HFFc6 (cell line): ENCODE measurements at regions not wholly inside any gene's neighbourhood (a gene's known extent, or its start where the extent isn't known, plus 50 kb on each side); places are given as distances from the start of the nearest gene placed in this dataset.

Experiments
- DNase-seq: peaks from one replicate; pipeline ENCODE4 v3.0.0-alpha.2; 2018
- H3K27ac Mint-ChIP-seq: 2 replicates; pipeline ENCODE4 v1.8.0; 2020; ENCODE audit warnings: mild to moderate bottlenecking, mixed read lengths
- H3K27me3 Mint-ChIP-seq: 2 replicates; pipeline ENCODE4 v1.8.0; 2021; ENCODE audit warnings: mild to moderate bottlenecking, moderate library complexity, mixed read lengths; ENCODE audit not compliant: insufficient read depth
- H3K36me3 Mint-ChIP-seq: 2 replicates; pipeline ENCODE4 v1.8.0; 2021; ENCODE audit warnings: low read depth, mixed read lengths
- H3K4me1 Mint-ChIP-seq: 2 replicates; pipeline ENCODE4 v1.8.0; 2020; ENCODE audit warnings: low read depth, mixed read lengths
- H3K4me3 Mint-ChIP-seq: 2 replicates; pipeline ENCODE4 v1.8.0; 2020; ENCODE audit warnings: mild to moderate bottlenecking, moderate library complexity, mixed read lengths
- H3K9me3 Mint-ChIP-seq: 2 replicates; pipeline ENCODE4 v1.8.0; 2020; ENCODE audit warnings: mild to moderate bottlenecking, mixed read lengths
- CTCF ChIP-seq: fragments of 200-600 bp; sonication (generic); IDR thresholded peaks from 2 replicates; pipeline ENCODE4 v1.5.0; 2021; ENCODE audit warnings: antibody characterized with exemption, mild to moderate bottlenecking

GRCh38 chr22:27614006-27614649 is 187.4 kb downstream of the MN1 start:
- peaks cover 45% of the 10 kb centered on the region for H3K27me3 Mint-ChIP-seq
- no peaks in the 10 kb centered on the region for H3K36me3 Mint-ChIP-seq
- H3K9me3 Mint-ChIP-seq, result no peaks in the 10 kb centered on the region
- no peaks in the 10 kb centered on the region for H3K4me1 Mint-ChIP-seq
- no peak overlapping the region for H3K4me3 Mint-ChIP-seq
- H3K27ac Mint-ChIP-seq, result no peak overlapping the region
- DNase-seq, result no peak
- TF ChIP-seq CTCF, result no peak

- H3K27me3 Mint-ChIP-seq, result peaks cover 45% of the 10 kb centered on the region
- no peaks in the 10 kb centered on the region for H3K36me3 Mint-ChIP-seq
- H3K4me1 Mint-ChIP-seq, result no peaks in the 10 kb centered on the region
- H3K9me3 Mint-ChIP-seq, result no peaks in the 10 kb centered on the region
- no peak for TF ChIP-seq CTCF
- no peak for DNase-seq
- H3K4me3 Mint-ChIP-seq, result no peak overlapping the region
- H3K27ac Mint-ChIP-seq, result no peak overlapping the region
Observed at GRCh38 chr22:27614650-27615007, 186.9 kb downstream of the MN1 start.

- no peak for DNase-seq
- Mint-ChIP-seq H3K27me3 (peaks cover 45% of the 10 kb centered on the region), H3K27ac (no peak overlapping the region), H3K4me3 (no peak overlapping the region), H3K36me3 (no peaks in the 10 kb centered on the region), H3K9me3 (no peaks in the 10 kb centered on the region), H3K4me1 (peaks cover under 1% of the 10 kb centered on the region; the same call in 1 of the 2 replicates)
- no peak for TF ChIP-seq CTCF
Observed at GRCh38 chr22:27615408-27615807, 186.1 kb downstream of the MN1 start.

GRCh38 chr22:27616033-27616432 is 185.5 kb downstream of the MN1 start:
- no peak for DNase-seq
- peaks cover 48% of the 10 kb centered on the region for H3K27me3 Mint-ChIP-seq
- peaks cover 5% of the 10 kb centered on the region; the same call in 1 of the 2 replicates for H3K4me1 Mint-ChIP-seq
- no peak overlapping the region for H3K27ac Mint-ChIP-seq
- TF ChIP-seq CTCF, result no peak
- H3K4me3 Mint-ChIP-seq, result no peak overlapping the region
- H3K9me3 Mint-ChIP-seq, result no peaks in the 10 kb centered on the region
- H3K36me3 Mint-ChIP-seq, result no peaks in the 10 kb centered on the region

GRCh38 chr22:27617214-27617881 is 184.2 kb downstream of the MN1 start:
- peaks cover 44% of the 10 kb centered on the region for H3K27me3 Mint-ChIP-seq
- H3K9me3 Mint-ChIP-seq, result no peaks in the 10 kb centered on the region
- no peaks in the 10 kb centered on the region for H3K36me3 Mint-ChIP-seq
- no peak overlapping the region for H3K4me3 Mint-ChIP-seq
- no peak overlapping the region for H3K27ac Mint-ChIP-seq
- 0 out of 2 replicates have a peak, but pooled peaks have one; percentile 19 for TF ChIP-seq CTCF
- H3K4me1 Mint-ChIP-seq, result peaks cover 5% of the 10 kb centered on the region; the same call in 1 of the 2 replicates
- no peak for DNase-seq
